ENCODE measurements at regions not wholly inside any gene's neighbourhood (a gene's known extent, or its start where the extent isn't known, plus 50 kb on each side); places are given as distances from the start of the nearest gene placed in this dataset.

DNA sequence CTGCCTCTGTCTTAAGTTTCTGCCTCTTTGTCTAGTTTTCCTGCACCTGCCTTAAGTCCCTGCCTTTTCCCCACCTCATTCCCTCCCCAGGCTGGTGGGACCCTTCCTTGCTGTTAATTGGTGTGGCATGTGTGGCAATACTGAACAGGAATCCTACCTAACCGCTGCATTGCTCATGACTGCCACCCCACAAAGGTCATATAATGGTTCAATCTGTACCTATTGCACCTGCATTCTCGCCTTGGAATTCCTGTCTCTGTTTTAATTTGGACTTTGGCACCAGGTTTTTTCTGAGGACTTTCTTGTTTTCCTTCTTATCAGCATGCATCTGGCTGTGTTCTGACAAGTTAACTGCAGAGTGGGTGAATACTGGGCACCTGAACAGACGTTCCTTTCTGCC is 966.2 kb upstream of the TMEM132C start:
- Histone ChIP-seq H3K9me3 (ENCODE audit: low read length) (no peaks in the 10 kb centered on the region), H3K4me1 (ENCODE audit: insufficient read depth, low read length) (no peaks in the 10 kb centered on the region), H2AFZ (ENCODE audit: low read depth, low read length) (no peak overlapping the region), H3K4me3 (ENCODE audit: low read length) (no peak overlapping the region), H3K27me3 (ENCODE audit: insufficient read depth, low read length) (no peaks in the 10 kb centered on the region), H3K36me3 (ENCODE audit: insufficient read depth, low read length) (no peaks in the 10 kb centered on the region)

- no peaks in the 10 kb centered on the region for H3K4me1 ChIP-seq (ENCODE audit: insufficient read depth, low read length)
- H3K27me3 ChIP-seq (ENCODE audit: insufficient read depth, low read length), result no peaks in the 10 kb centered on the region
- H2AFZ ChIP-seq (ENCODE audit: low read depth, low read length), result no peak overlapping the region
- no peaks in the 10 kb centered on the region for H3K36me3 ChIP-seq (ENCODE audit: insufficient read depth, low read length)
- no peak overlapping the region for H3K4me3 ChIP-seq (ENCODE audit: low read length)
- H3K9me3 ChIP-seq (ENCODE audit: low read length), result no peaks in the 10 kb centered on the region
Measured at GRCh38 chr12:127301876-127302275, 965.1 kb upstream of the TMEM132C start.

- Histone ChIP-seq H3K27me3 (ENCODE audit: insufficient read depth, low read length) (no peaks in the 10 kb centered on the region), H3K4me1 (ENCODE audit: insufficient read depth, low read length) (no peaks in the 10 kb centered on the region), H3K4me3 (ENCODE audit: low read length) (no peak overlapping the region), H3K36me3 (ENCODE audit: insufficient read depth, low read length) (no peaks in the 10 kb centered on the region), H3K9me3 (ENCODE audit: low read length) (no peaks in the 10 kb centered on the region), H2AFZ (ENCODE audit: low read depth, low read length) (no peak overlapping the region)
Measured at GRCh38 chr12:127304751-127305725, 961.9 kb upstream of the TMEM132C start.

DNA sequence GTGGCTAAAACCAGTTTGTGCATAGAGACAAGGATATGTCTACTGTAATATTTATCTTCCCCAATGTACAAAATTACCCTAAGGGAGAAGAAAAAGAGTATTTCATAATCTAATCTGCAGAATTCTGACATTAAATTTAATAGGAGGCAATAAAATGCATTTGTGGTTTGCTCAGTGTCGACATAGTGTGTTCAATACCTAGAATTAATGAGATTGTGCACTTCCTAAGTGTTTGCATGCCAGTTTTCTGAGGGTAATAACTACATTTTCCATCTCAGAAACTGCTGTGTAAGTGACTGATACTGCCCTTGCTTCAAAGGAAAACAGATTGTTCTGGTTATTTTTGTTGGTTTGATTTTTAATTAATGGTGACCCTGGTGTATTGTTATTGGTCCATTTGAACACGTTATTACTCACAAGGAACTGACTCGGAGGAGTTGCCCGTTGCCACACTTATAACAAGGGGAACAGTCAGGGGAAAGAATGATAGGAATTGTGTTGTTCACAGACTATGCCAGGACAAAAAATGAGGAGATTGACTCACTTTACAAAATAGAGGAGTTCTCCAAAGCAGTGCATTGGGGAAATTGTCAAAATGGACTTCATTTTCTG is 960.3 kb upstream of the TMEM132C start:
- Histone ChIP-seq H3K4me3 (ENCODE audit: low read length) (no peak overlapping the region), H3K36me3 (ENCODE audit: insufficient read depth, low read length) (no peaks in the 10 kb centered on the region), H3K4me1 (ENCODE audit: insufficient read depth, low read length) (no peaks in the 10 kb centered on the region), H3K27me3 (ENCODE audit: insufficient read depth, low read length) (no peaks in the 10 kb centered on the region), H3K9me3 (ENCODE audit: low read length) (no peaks in the 10 kb centered on the region), H2AFZ (ENCODE audit: low read depth, low read length) (no peak overlapping the region)

DNA sequence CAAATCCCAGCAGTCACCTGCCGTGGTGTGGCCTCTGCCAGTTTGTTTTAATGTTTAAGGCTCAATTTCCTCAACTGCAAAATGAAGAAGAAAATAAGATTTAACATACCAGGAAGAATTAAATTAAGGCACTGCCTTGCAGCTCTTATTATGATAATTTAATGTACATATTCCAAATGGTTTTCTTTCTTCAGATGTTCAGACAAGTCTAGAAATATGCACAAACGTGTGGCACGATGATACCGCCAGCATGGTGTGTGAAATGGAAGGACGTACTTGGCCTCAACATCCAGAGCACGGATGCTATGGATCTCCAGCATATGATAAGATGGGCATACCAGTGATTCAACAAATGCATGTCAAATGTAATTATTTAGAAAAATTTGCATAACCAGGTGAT is 959.4 kb upstream of the TMEM132C start:
- H3K4me1 ChIP-seq (ENCODE audit: insufficient read depth, low read length), result no peaks in the 10 kb centered on the region
- no peaks in the 10 kb centered on the region for H3K27me3 ChIP-seq (ENCODE audit: insufficient read depth, low read length)
- no peaks in the 10 kb centered on the region for H3K36me3 ChIP-seq (ENCODE audit: insufficient read depth, low read length)
- H3K9me3 ChIP-seq (ENCODE audit: low read length), result no peaks in the 10 kb centered on the region
- no peak overlapping the region for H2AFZ ChIP-seq (ENCODE audit: low read depth, low read length)
- no peak overlapping the region for H3K4me3 ChIP-seq (ENCODE audit: low read length)

DNA sequence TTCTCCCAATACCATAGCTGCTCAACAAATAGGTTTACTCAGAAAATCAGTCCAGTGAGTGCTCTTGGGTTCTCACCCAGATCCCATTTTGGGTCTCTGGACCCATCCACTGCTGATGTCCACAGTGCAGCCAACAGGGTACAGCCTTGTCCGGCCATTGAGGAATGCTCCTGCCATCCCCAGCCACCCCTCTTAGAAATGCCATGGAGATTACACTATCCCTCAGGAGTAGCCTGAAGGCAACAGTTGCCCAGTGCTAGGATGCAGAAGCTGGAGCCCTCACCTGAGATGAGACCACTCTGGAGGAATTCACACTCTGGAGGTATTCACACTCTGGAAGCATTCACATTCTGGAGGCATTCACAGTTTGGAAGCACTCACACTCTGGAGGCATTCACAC is 958.8 kb upstream of the TMEM132C start:
- Histone ChIP-seq H3K36me3 (ENCODE audit: insufficient read depth, low read length) (no peaks in the 10 kb centered on the region), H3K9me3 (ENCODE audit: low read length) (no peaks in the 10 kb centered on the region), H3K4me3 (ENCODE audit: low read length) (no peak overlapping the region), H3K4me1 (ENCODE audit: insufficient read depth, low read length) (no peaks in the 10 kb centered on the region), H3K27me3 (ENCODE audit: insufficient read depth, low read length) (no peaks in the 10 kb centered on the region), H2AFZ (ENCODE audit: low read depth, low read length) (no peak overlapping the region)

DNA sequence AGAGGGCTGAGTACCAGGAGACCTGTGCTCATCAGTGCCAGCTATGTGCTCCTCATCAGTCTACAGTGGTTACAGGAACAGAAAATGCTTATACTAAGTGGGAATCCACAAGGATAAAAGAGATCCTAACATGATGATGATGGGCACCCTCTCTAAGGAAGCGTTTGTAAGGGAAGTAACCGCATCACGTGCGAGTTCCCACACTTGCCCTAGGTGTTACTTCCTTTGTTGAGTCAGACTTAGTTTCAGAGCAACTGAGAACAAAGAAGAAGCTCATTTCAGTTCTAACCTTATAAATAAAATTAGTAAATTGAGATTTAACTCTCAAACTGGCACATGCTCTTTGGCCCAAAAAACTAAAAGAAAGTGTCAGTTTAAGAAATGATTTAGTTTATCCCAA is 956.4 kb upstream of the TMEM132C start:
- Histone ChIP-seq H3K4me3 (ENCODE audit: low read length) (no peak overlapping the region), H3K4me1 (ENCODE audit: insufficient read depth, low read length) (no peaks in the 10 kb centered on the region), H2AFZ (ENCODE audit: low read depth, low read length) (no peak overlapping the region), H3K36me3 (ENCODE audit: insufficient read depth, low read length) (no peaks in the 10 kb centered on the region), H3K9me3 (ENCODE audit: low read length) (no peaks in the 10 kb centered on the region), H3K27me3 (ENCODE audit: insufficient read depth, low read length) (no peaks in the 10 kb centered on the region)

DNA sequence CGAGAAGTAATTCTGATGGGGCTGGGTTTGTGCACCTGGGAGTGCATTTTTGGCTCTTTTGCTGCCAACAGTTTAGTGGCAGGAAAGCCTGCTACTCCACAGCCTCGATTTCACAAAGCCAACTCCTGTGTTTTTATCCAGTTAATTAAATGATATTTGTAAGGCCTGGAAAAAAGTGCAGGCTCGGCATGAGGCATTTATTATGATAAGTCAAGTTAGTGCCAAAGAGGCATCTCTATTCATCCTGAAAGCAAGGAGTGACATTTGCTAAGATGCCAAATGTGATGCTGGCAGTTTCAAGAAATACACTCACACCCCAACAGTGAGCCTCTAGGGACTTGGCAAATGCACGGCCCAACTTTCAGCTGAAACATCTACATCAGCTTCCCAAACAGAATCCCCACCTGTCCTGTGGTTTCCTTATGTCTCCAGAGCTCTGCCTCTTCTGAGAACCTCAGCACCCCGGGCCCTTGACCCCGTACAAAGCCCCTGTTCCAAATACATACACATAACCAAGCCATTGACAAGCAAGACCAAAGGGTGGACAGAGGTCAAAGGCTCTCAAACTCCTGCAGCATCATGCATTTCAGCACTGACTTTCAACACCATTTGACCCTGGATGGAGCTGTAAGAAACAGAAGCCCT is 955.1 kb upstream of the TMEM132C start:
- no peak overlapping the region for H2AFZ ChIP-seq (ENCODE audit: low read depth, low read length)
- no peaks in the 10 kb centered on the region for H3K36me3 ChIP-seq (ENCODE audit: insufficient read depth, low read length)
- no peak overlapping the region for H3K4me3 ChIP-seq (ENCODE audit: low read length)
- H3K27me3 ChIP-seq (ENCODE audit: insufficient read depth, low read length), result no peaks in the 10 kb centered on the region
- H3K4me1 ChIP-seq (ENCODE audit: insufficient read depth, low read length), result no peaks in the 10 kb centered on the region
- no peaks in the 10 kb centered on the region for H3K9me3 ChIP-seq (ENCODE audit: low read length)

DNA sequence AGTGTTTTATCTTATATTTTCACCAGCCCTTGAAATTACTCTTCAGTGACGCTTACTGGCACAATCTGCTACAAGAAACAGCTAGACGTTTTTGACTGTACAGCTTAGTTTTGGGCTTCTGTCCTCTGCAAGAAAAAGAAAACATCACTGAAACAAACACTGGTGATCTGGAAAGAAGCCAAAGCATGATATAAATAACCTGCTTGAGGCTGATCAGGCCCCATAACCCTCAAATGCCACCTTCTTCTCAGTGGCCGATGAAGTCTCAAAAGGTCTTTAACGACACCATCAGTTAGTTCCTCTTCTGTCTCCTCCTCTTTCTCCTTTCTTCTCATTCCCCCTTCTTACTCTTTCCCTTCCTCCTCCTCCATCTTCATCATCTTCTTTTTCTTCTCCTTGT is 942.3 kb upstream of the TMEM132C start:
- no peaks in the 10 kb centered on the region for H3K36me3 ChIP-seq (ENCODE audit: insufficient read depth, low read length)
- no peak overlapping the region for H2AFZ ChIP-seq (ENCODE audit: low read depth, low read length)
- H3K4me1 ChIP-seq (ENCODE audit: insufficient read depth, low read length), result no peaks in the 10 kb centered on the region

GRCh38 chr12:127327986-127328385 is 939.0 kb upstream of the TMEM132C start:
- Histone ChIP-seq H3K27me3 (ENCODE audit: insufficient read depth, low read length) (no peaks in the 10 kb centered on the region), H3K4me3 (ENCODE audit: low read length) (no peak overlapping the region), H3K36me3 (ENCODE audit: insufficient read depth, low read length) (no peaks in the 10 kb centered on the region), H2AFZ (ENCODE audit: low read depth, low read length) (no peak overlapping the region), H3K4me1 (ENCODE audit: insufficient read depth, low read length) (no peaks in the 10 kb centered on the region), H3K9me3 (ENCODE audit: low read length) (no peaks in the 10 kb centered on the region)

More for the DNA sequence above, 942.3 kb upstream of the TMEM132C start:
- Histone ChIP-seq H3K9me3 (ENCODE audit: low read length) (no peaks in the 10 kb centered on the region), H3K27me3 (ENCODE audit: insufficient read depth, low read length) (no peaks in the 10 kb centered on the region), H3K4me3 (ENCODE audit: low read length) (no peak overlapping the region)

DNA sequence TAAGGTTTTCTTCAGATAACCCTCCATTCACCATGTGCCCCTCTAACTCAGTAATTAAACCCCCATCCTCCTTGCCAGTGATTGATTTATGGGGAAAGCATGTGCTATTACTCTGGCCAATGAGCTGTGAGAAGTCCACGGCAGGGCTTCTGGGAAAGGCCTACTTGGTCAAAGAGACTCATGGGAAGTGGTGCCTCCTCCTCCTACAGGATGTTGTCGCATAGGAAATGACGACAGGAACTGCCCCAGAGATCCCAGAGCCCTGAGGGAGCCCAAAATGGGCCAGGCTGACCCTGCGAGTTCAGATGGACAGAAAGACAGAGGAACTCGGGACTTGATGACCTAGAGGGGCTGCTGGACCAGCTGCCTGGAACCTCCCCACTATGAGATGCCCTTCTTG is 938.1 kb upstream of the TMEM132C start:
- no peak overlapping the region for H2AFZ ChIP-seq (ENCODE audit: low read depth, low read length)
- H3K9me3 ChIP-seq (ENCODE audit: low read length), result no peaks in the 10 kb centered on the region
- H3K27me3 ChIP-seq (ENCODE audit: insufficient read depth, low read length), result no peaks in the 10 kb centered on the region

DNA sequence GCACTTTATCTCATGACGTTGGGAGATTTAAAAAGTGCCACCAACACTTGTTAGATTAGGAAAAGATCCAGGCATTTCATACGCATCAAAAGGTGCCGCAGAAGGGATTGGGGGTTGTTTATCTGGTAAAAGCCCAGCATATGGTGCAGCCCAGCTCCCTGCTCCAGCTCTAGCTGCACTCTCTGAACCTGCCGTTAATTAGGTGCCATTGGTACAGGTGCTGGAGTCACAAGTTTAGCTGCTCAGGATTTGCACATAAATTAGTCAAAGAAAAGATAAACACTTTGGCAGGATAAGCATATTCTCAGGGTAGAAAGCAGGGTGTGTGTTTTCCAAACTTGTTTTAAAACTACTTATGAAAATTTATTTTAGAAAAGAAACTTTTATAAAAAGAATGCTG is 932.6 kb upstream of the TMEM132C start:
- Histone ChIP-seq H3K27me3 (ENCODE audit: insufficient read depth, low read length) (no peaks in the 10 kb centered on the region), H3K36me3 (ENCODE audit: insufficient read depth, low read length) (no peaks in the 10 kb centered on the region), H3K9me3 (ENCODE audit: low read length) (no peaks in the 10 kb centered on the region), H2AFZ (ENCODE audit: low read depth, low read length) (no peak overlapping the region), H3K4me3 (ENCODE audit: low read length) (no peak overlapping the region), H3K4me1 (ENCODE audit: insufficient read depth, low read length) (no peaks in the 10 kb centered on the region)

More for the DNA sequence above, 938.1 kb upstream of the TMEM132C start:
- Histone ChIP-seq H3K4me1 (ENCODE audit: insufficient read depth, low read length) (no peaks in the 10 kb centered on the region), H3K36me3 (ENCODE audit: insufficient read depth, low read length) (no peaks in the 10 kb centered on the region), H3K4me3 (ENCODE audit: low read length) (no peak overlapping the region)

GRCh38 chr12:127334912-127335644 is 931.9 kb upstream of the TMEM132C start:
- Histone ChIP-seq H3K4me3 (ENCODE audit: low read length) (no peak overlapping the region), H3K9me3 (ENCODE audit: low read length) (no peaks in the 10 kb centered on the region), H3K27me3 (ENCODE audit: insufficient read depth, low read length) (no peaks in the 10 kb centered on the region), H3K36me3 (ENCODE audit: insufficient read depth, low read length) (no peaks in the 10 kb centered on the region), H3K4me1 (ENCODE audit: insufficient read depth, low read length) (no peaks in the 10 kb centered on the region), H2AFZ (ENCODE audit: low read depth, low read length) (no peak overlapping the region)
